Stimulated activated CD4-positive, alpha-beta T cell treated with anti-CD3 and anti-CD28 coated beads, Interleukin-12 subunit alpha, Interleukin-12 subunit beta, amount 100 ng/mL, for 48 hours (primary cell): ENCODE measurements at regions not wholly inside any gene's neighbourhood (a gene's known extent, or its start where the extent isn't known, plus 50 kb on each side); places are given as distances from the start of the nearest gene placed in this dataset.

ENCODE experiments used
- DNase-seq, 3 donors: peaks; one replicate each; pipeline ENCODE4 v3.0.0-alpha.2; 2020; ENCODE audit warnings: low read depth in 2 of 3, low spot score in 1 of 3

- DNase-seq: no peak
Observed at GRCh38 chr7:68491523-68492358, 1106.5 kb upstream of the AUTS2 start.

- DNase-seq: no peak
Observed at GRCh38 chr7:68492359-68492690, 1106.0 kb upstream of the AUTS2 start.

- no peak for DNase-seq
Observed at GRCh38 chr7:68503400-68503799, 1094.9 kb upstream of the AUTS2 start.

GRCh38 chr7:68504716-68505115, 1093.6 kb upstream of the AUTS2 start:
- DNase-seq: no peak

- no peak for DNase-seq
Observed at GRCh38 chr7:68505721-68506120, 1092.6 kb upstream of the AUTS2 start.

GRCh38 chr7:68507668-68508067, 1090.6 kb upstream of the AUTS2 start:
- DNase-seq: no peak

- DNase-seq: no peak
Observed at GRCh38 chr7:68509054-68509453, 1089.2 kb upstream of the AUTS2 start.

GRCh38 chr7:68509603-68510002, 1088.7 kb upstream of the AUTS2 start:
- no peak for DNase-seq

- DNase-seq: no peak
Observed at GRCh38 chr7:68511281-68511680, 1087.0 kb upstream of the AUTS2 start.

- no peak for DNase-seq
Observed at GRCh38 chr7:68512466-68512865, 1085.8 kb upstream of the AUTS2 start.

- no peak for DNase-seq
Observed at GRCh38 chr7:68518060-68518459, 1080.2 kb upstream of the AUTS2 start.

GRCh38 chr7:68524126-68524525, 1074.1 kb upstream of the AUTS2 start:
- no peak for DNase-seq

- DNase-seq: no peak
Observed at GRCh38 chr7:68529221-68529620, 1069.1 kb upstream of the AUTS2 start.

GRCh38 chr7:68535266-68535665, 1063.0 kb upstream of the AUTS2 start:
- DNase-seq: no peak

GRCh38 chr7:68537051-68537773, 1061.1 kb upstream of the AUTS2 start:
- no peak for DNase-seq

- no peak for DNase-seq
Observed at GRCh38 chr7:68537774-68538071, 1060.6 kb upstream of the AUTS2 start.

- DNase-seq: no peak
Observed at GRCh38 chr7:68542831-68543230, 1055.4 kb upstream of the AUTS2 start.

- DNase-seq: no peak
Observed at GRCh38 chr7:68544851-68545250, 1053.4 kb upstream of the AUTS2 start.

GRCh38 chr7:68547181-68547580, 1051.1 kb upstream of the AUTS2 start:
- DNase-seq: no peak

GRCh38 chr7:68547799-68548198, 1050.5 kb upstream of the AUTS2 start:
- DNase-seq: no peak

- no peak for DNase-seq
Observed at GRCh38 chr7:68550027-68550426, 1048.2 kb upstream of the AUTS2 start.

- no peak for DNase-seq
Observed at GRCh38 chr7:68550635-68551034, 1047.6 kb upstream of the AUTS2 start.

- DNase-seq: no peak
Observed at GRCh38 chr7:68556537-68556936, 1041.7 kb upstream of the AUTS2 start.
